A549 (cell line): ENCODE measurements at regions not wholly inside any gene's neighbourhood (a gene's known extent, or its start where the extent isn't known, plus 50 kb on each side); places are given as distances from the start of the nearest gene placed in this dataset.

ENCODE experiments used
- ATAC-seq, 2 experiments: fragments of 200-7000 bp in 1 of 2; fragments of >200 bp in 1 of 2; cut with Nextera tagmentation in 1 of 2; cut with Tn5 transposase in 1 of 2; 3 replicates each; pipeline versions ENCODE4 v1.8.0 to v1.9.1; 2018 to 2020; ENCODE audit warnings: mild to moderate bottlenecking in 1 of 2, moderate library complexity in 1 of 2
- CTCF ChIA-PET: fragments of 300-600 bp; sonication (Branson Sonifier 250); formaldehyde crosslinking; extraction: SDS; loops from one replicate; lab custom pipeline; 2021; ENCODE audit warnings: antibody characterized with exemption, inconsistent platforms; lab: Yijun Ruan, JAX
- POLR2A ChIA-PET: fragments of 350-600 bp; formaldehyde crosslinking; extraction: SDS; loops from one replicate; lab custom pipeline; 2021; ENCODE audit warnings: antibody characterized with exemption, inconsistent platforms; lab: Yijun Ruan, JAX
- DNase-seq, 2 experiments: peaks; one replicate each; pipeline versions ENCODE4 v3.0.0 to v3.0.0-alpha.2; 2011 to 2016; ENCODE audit warnings: low read depth in 1 of 2, low spot score in 1 of 2
- FAIRE-seq: peaks from 2 replicates; lab custom pipeline; 2011; peaks lifted over from hg19 to GRCh38; lab: Jason Lieb, UNC
- H3K27ac ChIP-seq, 2 experiments: fragments of >200 bp; sonication (Bioruptor Twin); formaldehyde crosslinking; 3 replicates each; pipeline ENCODE4 v1.5.1; 2016 to 2017
- H3K4me1 ChIP-seq: fragments of >200 bp; sonication (Bioruptor Twin); formaldehyde crosslinking; 3 replicates; pipeline ENCODE4 v1.6.1; 2016
- H3K4me2 ChIP-seq: fragments of >200 bp; sonication (Bioruptor Twin); formaldehyde crosslinking; 3 replicates; pipeline ENCODE4 v1.6.1; 2016
- H3K4me3 ChIP-seq: fragments of >200 bp; sonication (Bioruptor Twin); formaldehyde crosslinking; 3 replicates; pipeline ENCODE4 v1.5.1; 2016
- H3K9me3 ChIP-seq: fragments of >200 bp; sonication (Bioruptor Twin); formaldehyde crosslinking; 3 replicates; pipeline ENCODE4 v1.6.1; 2016
- BHLHE40 ChIP-seq: IDR thresholded peaks from 2 replicates; pipeline ENCODE4 v1.6.1; 2012; ENCODE audit warnings: low read depth, low read length, inconsistent platforms
- CBX2 ChIP-seq: fragments of 200-600 bp; sonication (generic); IDR thresholded peaks from 2 replicates; pipeline ENCODE4 v1.6.1; 2016; ENCODE audit warnings: low read depth, mild to moderate bottlenecking, borderline replicate concordance
- CHD4 ChIP-seq: fragments of 200-600 bp; sonication (generic); IDR thresholded peaks from 2 replicates; pipeline ENCODE4 v1.6.1; 2016; ENCODE audit warnings: antibody characterized with exemption, mild to moderate bottlenecking, borderline replicate concordance
- CTCF ChIP-seq: fragments of >200 bp; sonication (Bioruptor Twin); formaldehyde crosslinking; IDR thresholded peaks from 3 replicates; pipeline ENCODE4 v1.5.1; 2016
- EP300 ChIP-seq, 2 experiments: fragments of >200 bp; sonication (Bioruptor Twin); formaldehyde crosslinking; IDR thresholded peaks; 2 replicates in 1 of 2; 3 replicates in 1 of 2; pipeline ENCODE4 v1.6.1; 2016 to 2017
- ESRRA ChIP-seq: fragments of 150-350 bp; IDR thresholded peaks from 2 replicates; pipeline ENCODE4 v1.6.1; 2014; ENCODE audit warnings: mild to moderate bottlenecking, low read length, borderline replicate concordance
- FOSB ChIP-seq: fragments of 250-450 bp; sonication (Bioruptor Pico); IDR thresholded peaks from 2 replicates; pipeline ENCODE4 v1.5.0; 2020; ENCODE audit warnings: mild to moderate bottlenecking, moderate library complexity
- FOXS1 ChIP-seq: fragments of 250-450 bp; sonication (Bioruptor Pico); IDR thresholded peaks from 2 replicates; pipeline ENCODE4 v1.5.0; 2020; ENCODE audit warnings: mild to moderate bottlenecking, moderate library complexity
- HES2 ChIP-seq: fragments of >200 bp; sonication (Bioruptor Twin); formaldehyde crosslinking; IDR thresholded peaks from 2 replicates; pipeline ENCODE4 v1.6.1; 2016
- KDM1A ChIP-seq: fragments of 200-600 bp; sonication (generic); IDR thresholded peaks from 2 replicates; pipeline ENCODE4 v1.6.1; 2016; ENCODE audit warnings: low read depth, mild to moderate bottlenecking
- MYC ChIP-seq: IDR thresholded peaks from 2 replicates; pipeline ENCODE4 v1.6.1; 2012; ENCODE audit warnings: mild to moderate bottlenecking, inconsistent platforms, low read length, improper control_type of control experiment, borderline replicate concordance
- POLR2AphosphoS2 ChIP-seq: conservative IDR thresholded peaks from 2 replicates; pipeline ENCODE4 v1.6.1; 2012; ENCODE audit warnings: low read length, improper control_type of control experiment, inconsistent platforms
- RAD21 ChIP-seq, 2 experiments: fragments of >200 bp in 1 of 2; sonication (Bioruptor Twin) in 1 of 2; formaldehyde crosslinking in 1 of 2; IDR thresholded peaks in 1 of 2; conservative IDR thresholded peaks in 1 of 2; 2 replicates in 1 of 2; 3 replicates in 1 of 2; pipeline ENCODE4 v1.6.1; 2012 to 2018; ENCODE audit warnings: inconsistent platforms in 1 of 2
- RCOR1 ChIP-seq: fragments of 150-350 bp; IDR thresholded peaks from 2 replicates; pipeline ENCODE4 v1.6.1; 2014; ENCODE audit warnings: antibody characterized with exemption, low read length, low read depth
- ZFP36 ChIP-seq: fragments of 450-650 bp; IDR thresholded peaks from 2 replicates; pipeline ENCODE4 v1.6.1; 2014; ENCODE audit warnings: borderline replicate concordance; ENCODE audit not compliant: partially characterized antibody
- ZNF302 ChIP-seq: fragments of 250-450 bp; sonication (Bioruptor Pico); IDR thresholded peaks from 2 replicates; pipeline ENCODE4 v1.9.0; 2021; ENCODE audit warnings: inconsistent platforms, mild to moderate bottlenecking, moderate library complexity
- WGBS: methylation state at CpG from one replicate; pipeline ENCODE4 v1.1.6; 2017; ENCODE audit errors: missing lambda C conversion rate; 5-methylcytosine and 5-hydroxymethylcytosine counted together
- TF ChIP-seq, protein P1 (sequence below): fragments of >200 bp; sonication (Bioruptor Twin); formaldehyde crosslinking; IDR thresholded peaks from 3 replicates; pipeline ENCODE4 v1.6.1; 2016

GRCh38 chr12:63206494-63206893 lies 55.5 kb upstream of the AVPR1A start:
- peak; percentile 18 for FAIRE-seq
- Histone ChIP-seq H3K27ac (no peak overlapping the region), H3K9me3 (no peaks in the 10 kb centered on the region), H3K4me2 (peak overlapping the region; percentile 51), H3K4me3 (no peak overlapping the region), H3K4me1 (peaks cover 8% of the 10 kb centered on the region; the same call in 2 of the 3 replicates)
- 2% methylated on average over 1 of the region's 1 CpG for WGBS
- CTCF ChIA-PET, result no interaction called here
- TF ChIP-seq CHD4 (no peak), CTCF (no peak), KDM1A (no peak), RAD21 (conservative IDR thresholded peaks at IDR 0.05 in 1 of 2, IDR thresholded peaks at IDR 0.05 in 1 of 2) (no peak), HES2 (no peak), BHLHE40 (no peak), MYC (no peak), RCOR1 (no peak), POLR2AphosphoS2 (no peak), CBX2 (no peak), ZFP36 (no peak), FOXS1 (CRISPR knock-in tag) (no peak), EP300 (IDR thresholded peaks at IDR 0.05) (no peak), ZNF302 (CRISPR knock-in tag) (no peak), FOSB (CRISPR knock-in tag) (no peak), ESRRA (no peak)
- TF ChIP-seq, protein P1, sequence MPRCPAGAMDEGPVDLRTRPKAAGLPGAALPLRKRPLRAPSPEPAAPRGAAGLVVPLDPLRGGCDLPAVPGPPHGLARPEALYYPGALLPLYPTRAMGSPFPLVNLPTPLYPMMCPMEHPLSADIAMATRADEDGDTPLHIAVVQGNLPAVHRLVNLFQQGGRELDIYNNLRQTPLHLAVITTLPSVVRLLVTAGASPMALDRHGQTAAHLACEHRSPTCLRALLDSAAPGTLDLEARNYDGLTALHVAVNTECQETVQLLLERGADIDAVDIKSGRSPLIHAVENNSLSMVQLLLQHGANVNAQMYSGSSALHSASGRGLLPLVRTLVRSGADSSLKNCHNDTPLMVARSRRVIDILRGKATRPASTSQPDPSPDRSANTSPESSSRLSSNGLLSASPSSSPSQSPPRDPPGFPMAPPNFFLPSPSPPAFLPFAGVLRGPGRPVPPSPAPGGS, result no peak
- no peak for ATAC-seq
- POLR2A ChIA-PET, result no interaction called here
- no peak for DNase-seq
